ENCODE measurements at regions not wholly inside any gene's neighbourhood (a gene's known extent, or its start where the extent isn't known, plus 50 kb on each side); places are given as distances from the start of the nearest gene placed in this dataset.
"Not testable (repeated sequence)": the region's sequence is repeated elsewhere in the genome, so short reads cannot be mapped to it uniquely, and the experiment has no call there.

DNA sequence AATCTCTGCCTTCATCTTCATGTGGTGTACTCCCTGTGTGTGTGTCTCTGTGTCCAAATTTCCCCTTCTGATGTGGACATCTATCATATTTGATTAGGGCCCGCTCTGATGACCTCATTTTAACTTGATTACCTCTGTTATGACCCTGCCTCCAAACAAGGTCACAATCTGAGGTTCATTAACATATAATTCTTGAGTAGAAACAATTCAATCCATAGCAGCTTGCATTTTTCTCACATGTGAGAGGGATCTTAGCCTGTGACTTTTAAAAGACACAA lies 130.9 kb upstream of the RAB4A start:
- Mint-ChIP-seq H3K27me3 (ENCODE audit: low read depth) (peaks cover 3% of the 10 kb centered on the region), H3K9me3 (peaks cover 11% of the 10 kb centered on the region), H3K4me1 (ENCODE audit: low read depth) (peaks cover 10% of the 10 kb centered on the region), H3K36me3 (ENCODE audit: low read depth) (peaks cover 4% of the 10 kb centered on the region), H3K4me3 (ENCODE audit: low read depth) (no peak overlapping the region), H3K27ac (no peak overlapping the region)
- intact Hi-C loops (cut with micrococcal nuclease), result no loop called here
- DNase-seq (ENCODE audit: low spot score), result no peak

DNA sequence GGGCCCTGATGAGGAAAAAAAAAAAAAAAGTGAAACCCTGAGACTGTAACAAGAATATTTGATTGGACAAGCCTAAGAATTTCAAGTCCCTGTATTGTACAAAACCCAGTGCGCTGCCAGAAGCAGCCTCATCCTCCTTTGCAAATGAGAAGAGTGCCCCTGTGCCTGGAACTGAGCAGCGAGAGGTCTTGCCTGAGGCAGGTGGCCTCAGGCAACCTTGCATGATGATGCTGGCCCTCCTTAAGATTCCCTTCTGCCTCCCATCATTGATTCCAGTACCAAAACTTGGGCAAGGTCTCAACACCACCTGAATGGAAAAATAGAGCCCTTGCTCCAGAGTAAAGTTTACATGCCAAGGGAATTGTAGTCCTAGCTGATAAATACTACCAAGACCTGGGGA lies 129.6 kb upstream of the RAB4A start:
- Mint-ChIP-seq H3K36me3 (ENCODE audit: low read depth) (no peaks in the 10 kb centered on the region), H3K4me3 (ENCODE audit: low read depth) (no peak overlapping the region), H3K4me1 (ENCODE audit: low read depth) (peaks cover 10% of the 10 kb centered on the region), H3K27me3 (ENCODE audit: low read depth) (peaks cover 3% of the 10 kb centered on the region), H3K9me3 (no peaks in the 10 kb centered on the region), H3K27ac (no peak overlapping the region)
- intact Hi-C loops (cut with micrococcal nuclease), result no loop called here
- no peak for DNase-seq (ENCODE audit: low spot score)

DNA sequence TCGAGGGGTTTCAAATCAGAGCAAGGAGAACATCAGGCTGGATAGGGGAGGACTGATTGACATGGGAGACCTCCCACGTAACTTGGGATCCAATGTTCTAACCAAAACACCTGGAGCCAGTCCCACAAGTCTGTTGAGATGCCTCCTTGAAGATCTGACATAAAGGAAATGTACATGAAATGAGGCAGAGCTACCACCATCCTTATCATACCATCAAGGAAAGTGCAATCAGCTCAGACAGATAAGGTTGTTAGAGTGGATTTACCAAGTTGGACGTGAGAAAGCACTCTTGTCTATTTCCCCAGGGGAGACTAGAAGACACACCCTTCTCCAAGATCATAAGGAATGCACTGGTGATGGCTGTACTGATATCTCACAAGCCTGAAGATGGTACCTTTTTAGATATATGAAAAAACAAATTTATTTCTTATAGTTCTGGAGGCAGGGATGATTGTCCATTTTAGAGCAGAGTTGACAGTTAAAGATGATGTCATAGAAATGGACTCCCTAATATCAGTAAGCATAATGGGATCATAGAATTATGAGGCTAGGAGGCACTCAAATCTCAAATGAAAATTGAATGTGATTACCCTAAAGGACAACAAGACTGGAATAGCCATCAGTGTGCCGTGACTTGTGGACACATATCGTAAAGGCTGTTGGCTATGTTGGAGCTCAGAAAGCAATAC lies 129.1 kb upstream of the RAB4A start:
- DNase-seq (ENCODE audit: low spot score), result no peak
- Mint-ChIP-seq H3K4me1 (ENCODE audit: low read depth) (peaks cover 10% of the 10 kb centered on the region), H3K27me3 (ENCODE audit: low read depth) (peaks cover 3% of the 10 kb centered on the region), H3K27ac (no peak overlapping the region), H3K36me3 (ENCODE audit: low read depth) (no peaks in the 10 kb centered on the region), H3K9me3 (no peaks in the 10 kb centered on the region), H3K4me3 (ENCODE audit: low read depth) (no peak overlapping the region)
- intact Hi-C loops (cut with micrococcal nuclease), result no loop called here

DNA sequence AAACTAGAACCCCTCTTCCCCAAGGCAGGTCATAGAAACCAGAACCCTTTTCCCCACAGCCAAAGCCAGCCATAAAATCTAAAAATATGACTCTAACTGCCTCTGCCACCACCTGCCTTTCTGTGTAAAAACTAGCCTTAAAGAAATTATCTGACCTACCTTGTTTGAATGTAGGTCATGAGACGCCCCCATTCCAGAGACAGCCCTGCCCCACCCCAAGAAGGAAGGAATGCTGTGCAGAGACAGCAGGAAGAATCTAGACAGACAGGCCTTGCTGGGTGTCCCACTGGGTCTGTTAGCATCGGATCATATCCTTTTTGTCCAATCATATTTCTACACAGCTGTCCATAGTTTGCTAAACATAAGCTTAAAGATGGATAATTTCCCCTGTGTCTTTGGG lies 128.4 kb upstream of the RAB4A start:
- intact Hi-C loops (cut with micrococcal nuclease), result no loop called here
- H3K4me3 Mint-ChIP-seq (ENCODE audit: low read depth), result no peak overlapping the region
- no peaks in the 10 kb centered on the region for H3K9me3 Mint-ChIP-seq
- peaks cover 10% of the 10 kb centered on the region for H3K4me1 Mint-ChIP-seq (ENCODE audit: low read depth)
- no peaks in the 10 kb centered on the region for H3K36me3 Mint-ChIP-seq (ENCODE audit: low read depth)
- peaks cover 5% of the 10 kb centered on the region for H3K27me3 Mint-ChIP-seq (ENCODE audit: low read depth)
- DNase-seq (ENCODE audit: low spot score), result no peak
- no peak overlapping the region for H3K27ac Mint-ChIP-seq

DNA sequence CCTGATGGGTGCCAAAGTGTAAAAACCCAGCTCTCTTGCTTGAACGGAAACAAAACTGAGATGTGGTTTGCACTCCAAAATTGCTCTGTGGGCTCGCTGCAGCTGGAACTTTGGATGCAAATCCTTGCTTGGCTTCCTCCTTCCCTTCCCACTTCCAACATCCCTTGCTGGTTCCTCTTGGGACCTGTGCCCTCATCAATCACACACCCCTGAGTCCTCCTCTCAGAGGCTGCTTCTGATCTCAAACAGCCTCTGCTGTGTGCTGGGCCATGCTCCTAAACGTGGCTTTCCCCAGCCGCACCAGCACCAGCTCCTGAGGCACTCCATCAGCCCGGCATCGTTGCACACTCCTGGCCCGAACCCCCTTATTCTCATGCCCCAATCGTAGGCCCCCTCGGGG lies 124.3 kb upstream of the RAB4A start:
- no peaks in the 10 kb centered on the region for H3K4me1 Mint-ChIP-seq (ENCODE audit: low read depth)
- H3K9me3 Mint-ChIP-seq, result no peaks in the 10 kb centered on the region
- H3K4me3 Mint-ChIP-seq (ENCODE audit: low read depth), result no peak overlapping the region
- peaks cover 2% of the 10 kb centered on the region for H3K27me3 Mint-ChIP-seq (ENCODE audit: low read depth)
- H3K36me3 Mint-ChIP-seq (ENCODE audit: low read depth), result no peaks in the 10 kb centered on the region
- H3K27ac Mint-ChIP-seq, result no peak overlapping the region
- intact Hi-C loops (cut with micrococcal nuclease), result no loop called here
- DNase-seq (ENCODE audit: low spot score), result no peak

DNA sequence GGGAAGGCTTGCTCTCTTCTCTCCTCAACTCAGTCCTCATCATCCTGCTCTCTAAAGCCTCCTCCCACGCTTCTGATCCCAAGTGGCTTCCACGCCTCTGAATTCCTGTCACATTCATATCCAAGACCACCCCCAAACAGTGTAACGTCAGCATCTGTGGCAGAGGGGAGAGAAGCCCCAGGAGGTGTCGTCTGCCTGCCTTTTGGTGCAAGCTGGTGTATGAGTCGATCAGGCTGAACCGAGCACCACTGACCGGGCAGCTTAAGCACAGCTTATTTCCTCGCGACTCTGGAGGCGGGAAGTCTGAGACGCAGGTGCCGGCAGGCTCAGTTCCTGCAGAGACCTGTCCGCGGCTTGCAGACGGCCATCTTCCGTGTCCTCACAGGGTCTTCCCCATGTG lies 123.8 kb upstream of the RAB4A start:
- no peaks in the 10 kb centered on the region for H3K36me3 Mint-ChIP-seq (ENCODE audit: low read depth)
- intact Hi-C loops (cut with micrococcal nuclease), result no loop called here
- H3K27me3 Mint-ChIP-seq (ENCODE audit: low read depth), result peaks cover 2% of the 10 kb centered on the region
- H3K27ac Mint-ChIP-seq, result no peak overlapping the region
- no peaks in the 10 kb centered on the region for H3K9me3 Mint-ChIP-seq
- no peak for DNase-seq (ENCODE audit: low spot score)
- no peak overlapping the region for H3K4me3 Mint-ChIP-seq (ENCODE audit: low read depth)
- no peaks in the 10 kb centered on the region for H3K4me1 Mint-ChIP-seq (ENCODE audit: low read depth)

DNA sequence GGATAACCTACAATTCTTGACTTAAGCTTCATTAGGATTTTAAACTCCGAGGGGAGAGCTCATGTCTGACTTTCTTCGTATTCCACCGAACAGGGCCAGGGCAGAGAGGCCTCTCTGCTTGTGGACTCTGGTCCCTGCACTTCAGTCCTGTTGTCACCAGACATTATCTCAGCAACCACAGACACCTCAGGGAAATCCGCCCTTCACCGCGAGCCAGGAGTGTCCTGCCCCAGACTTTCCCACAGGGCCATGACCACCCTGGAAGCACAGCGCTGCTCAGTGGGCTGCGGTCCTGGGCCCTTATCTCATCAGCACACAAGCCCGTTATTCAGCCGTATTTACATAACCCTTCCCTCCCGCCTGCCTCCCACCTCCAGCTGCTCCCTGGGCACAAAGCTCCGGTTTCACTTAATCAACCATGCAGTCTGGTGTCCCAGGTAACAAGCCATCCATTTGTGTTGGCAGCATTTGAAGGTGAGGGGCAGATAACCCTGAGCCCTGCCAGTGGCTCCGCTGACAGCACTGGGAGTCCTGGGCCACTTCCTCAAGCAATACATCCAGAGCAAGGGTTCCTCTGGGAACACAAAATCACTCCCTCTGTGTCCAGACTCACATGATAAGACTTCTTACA lies 122.8 kb upstream of the RAB4A start:
- peaks cover 4% of the 10 kb centered on the region for H3K27me3 Mint-ChIP-seq (ENCODE audit: low read depth)
- no peaks in the 10 kb centered on the region for H3K9me3 Mint-ChIP-seq
- no peaks in the 10 kb centered on the region for H3K36me3 Mint-ChIP-seq (ENCODE audit: low read depth)
- H3K27ac Mint-ChIP-seq, result no peak overlapping the region
- no peak overlapping the region for H3K4me3 Mint-ChIP-seq (ENCODE audit: low read depth)
- no peaks in the 10 kb centered on the region for H3K4me1 Mint-ChIP-seq (ENCODE audit: low read depth)
- intact Hi-C loops (cut with micrococcal nuclease), result no loop called here
- DNase-seq (ENCODE audit: low spot score), result no peak

DNA sequence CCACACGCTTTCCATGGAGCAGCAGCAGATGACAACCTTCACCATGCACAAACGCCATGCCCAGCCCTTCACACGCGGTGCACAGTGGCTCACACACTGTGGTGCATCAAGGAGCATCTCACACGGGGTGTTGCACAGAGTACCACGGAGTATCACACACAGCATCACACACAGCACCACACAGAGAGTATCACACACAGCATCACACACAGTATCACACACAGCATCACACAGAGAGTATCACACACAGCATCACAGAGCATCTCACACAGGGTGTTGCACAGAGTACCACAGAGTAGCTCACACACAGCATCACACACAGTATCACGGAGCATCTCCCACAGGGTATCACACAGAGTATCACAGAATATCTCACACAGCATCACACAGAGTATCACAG lies 122.2 kb upstream of the RAB4A start:
- no peak for DNase-seq (ENCODE audit: low spot score)
- Mint-ChIP-seq H3K27me3 (ENCODE audit: low read depth) (peaks cover 4% of the 10 kb centered on the region), H3K4me1 (ENCODE audit: low read depth) (no peaks in the 10 kb centered on the region), H3K4me3 (ENCODE audit: low read depth) (no peak overlapping the region), H3K36me3 (ENCODE audit: low read depth) (no peaks in the 10 kb centered on the region), H3K9me3 (no peaks in the 10 kb centered on the region), H3K27ac (no peak overlapping the region)
- intact Hi-C loops (cut with micrococcal nuclease), result no loop called here

DNA sequence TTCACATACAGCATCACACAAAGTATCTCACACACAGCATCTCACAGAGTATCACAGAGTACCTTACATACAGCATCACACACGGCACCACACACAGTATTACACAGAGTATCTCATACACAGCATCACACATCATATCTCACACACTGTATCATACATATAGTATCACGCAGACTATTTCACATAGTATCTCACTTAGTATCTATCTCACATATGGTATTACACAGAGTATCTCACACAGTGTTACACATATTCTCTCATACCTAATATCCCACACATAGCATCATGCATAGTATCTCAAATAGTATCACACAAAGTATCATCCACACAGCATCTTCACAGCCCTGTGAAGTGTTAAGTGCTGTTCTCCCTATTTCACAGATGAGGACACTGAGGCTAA lies 121.5 kb upstream of the RAB4A start:
- Mint-ChIP-seq H3K9me3 (no peaks in the 10 kb centered on the region), H3K4me3 (ENCODE audit: low read depth) (no peak overlapping the region), H3K27ac (no peak overlapping the region), H3K36me3 (ENCODE audit: low read depth) (no peaks in the 10 kb centered on the region), H3K4me1 (ENCODE audit: low read depth) (no peaks in the 10 kb centered on the region), H3K27me3 (ENCODE audit: low read depth) (peaks cover 4% of the 10 kb centered on the region)
- no peak for DNase-seq (ENCODE audit: low spot score)
- intact Hi-C loops (cut with micrococcal nuclease), result no loop called here

DNA sequence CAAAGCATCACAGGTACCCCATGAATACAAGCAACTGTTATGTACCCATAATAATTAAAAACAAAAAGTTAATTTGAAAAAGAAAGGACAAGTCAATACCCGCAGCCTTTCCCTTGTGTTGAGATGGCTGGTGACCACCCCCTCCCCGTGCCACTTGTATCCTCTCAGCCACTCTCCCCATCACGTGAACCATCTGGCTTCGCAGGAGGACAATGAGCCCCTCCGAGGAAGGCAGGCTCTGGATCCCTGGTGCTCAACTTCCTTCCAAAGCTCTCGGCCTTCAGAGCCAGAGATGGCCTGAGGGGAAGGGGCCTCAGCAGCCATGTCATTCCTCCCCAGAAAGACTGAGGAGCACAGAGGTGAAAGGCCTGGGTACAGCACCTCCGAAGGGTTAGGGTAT lies 120.4 kb upstream of the RAB4A start:
- peaks cover 4% of the 10 kb centered on the region for H3K27me3 Mint-ChIP-seq (ENCODE audit: low read depth)
- no peak overlapping the region for H3K4me3 Mint-ChIP-seq (ENCODE audit: low read depth)
- peaks cover 1% of the 10 kb centered on the region for H3K4me1 Mint-ChIP-seq (ENCODE audit: low read depth)
- DNase-seq (ENCODE audit: low spot score), result no peak
- H3K27ac Mint-ChIP-seq, result no peak overlapping the region
- no peaks in the 10 kb centered on the region for H3K9me3 Mint-ChIP-seq
- no peaks in the 10 kb centered on the region for H3K36me3 Mint-ChIP-seq (ENCODE audit: low read depth)
- intact Hi-C loops (cut with micrococcal nuclease), result no loop called here

DNA sequence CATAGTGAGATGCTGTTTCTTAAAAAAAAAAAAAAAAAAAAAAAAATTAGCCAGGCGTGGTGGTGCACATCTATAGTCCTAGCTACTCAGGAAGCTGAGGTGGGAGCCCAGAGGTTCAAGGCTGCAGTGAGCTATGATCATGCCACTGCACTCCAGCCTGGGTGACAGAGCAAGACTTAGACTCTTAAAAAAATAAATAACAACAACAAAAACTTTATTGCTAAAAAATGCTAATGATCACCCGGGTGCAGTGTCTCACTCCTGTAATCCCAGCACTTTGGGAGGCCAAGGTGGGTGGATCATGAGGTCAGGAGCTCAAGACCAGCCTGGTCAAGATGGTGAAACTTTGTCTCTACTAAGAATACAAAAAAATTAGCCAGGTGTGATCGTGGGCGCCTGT lies 119.5 kb upstream of the RAB4A start:
- H3K4me1 Mint-ChIP-seq (ENCODE audit: low read depth); H3K36me3 Mint-ChIP-seq (ENCODE audit: low read depth); intact Hi-C loops (cut with micrococcal nuclease); H3K27me3 Mint-ChIP-seq (ENCODE audit: low read depth); H3K9me3 Mint-ChIP-seq; H3K27ac Mint-ChIP-seq; H3K4me3 Mint-ChIP-seq (ENCODE audit: low read depth); DNase-seq (ENCODE audit: low spot score): not testable (repeated sequence)

DNA sequence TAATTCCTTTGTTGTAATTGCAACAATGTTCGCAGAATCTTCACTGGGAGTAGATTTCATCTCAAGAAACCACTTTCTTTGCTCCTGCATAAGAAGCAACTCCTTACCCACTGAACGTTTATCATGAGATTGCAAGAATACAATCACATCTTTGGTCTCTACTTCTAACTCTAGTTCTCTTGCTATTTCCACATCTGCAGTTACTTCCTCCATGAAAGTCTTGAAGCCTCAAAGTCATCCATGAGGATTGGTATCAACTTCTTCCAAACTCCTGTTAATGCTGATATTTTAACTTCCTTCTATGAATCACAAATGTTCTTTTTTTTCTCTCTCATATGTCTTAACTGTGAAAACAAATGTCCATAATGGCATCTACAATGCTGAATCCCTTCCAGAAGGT lies 118.6 kb upstream of the RAB4A start:
- Mint-ChIP-seq H3K27ac (no peak overlapping the region), H3K36me3 (ENCODE audit: low read depth) (no peaks in the 10 kb centered on the region), H3K27me3 (ENCODE audit: low read depth) (peaks cover 3% of the 10 kb centered on the region), H3K4me3 (ENCODE audit: low read depth) (no peak overlapping the region), H3K4me1 (ENCODE audit: low read depth) (peaks cover 4% of the 10 kb centered on the region), H3K9me3 (no peaks in the 10 kb centered on the region)
- DNase-seq (ENCODE audit: low spot score), result no peak
- intact Hi-C loops (cut with micrococcal nuclease), result no loop called here

DNA sequence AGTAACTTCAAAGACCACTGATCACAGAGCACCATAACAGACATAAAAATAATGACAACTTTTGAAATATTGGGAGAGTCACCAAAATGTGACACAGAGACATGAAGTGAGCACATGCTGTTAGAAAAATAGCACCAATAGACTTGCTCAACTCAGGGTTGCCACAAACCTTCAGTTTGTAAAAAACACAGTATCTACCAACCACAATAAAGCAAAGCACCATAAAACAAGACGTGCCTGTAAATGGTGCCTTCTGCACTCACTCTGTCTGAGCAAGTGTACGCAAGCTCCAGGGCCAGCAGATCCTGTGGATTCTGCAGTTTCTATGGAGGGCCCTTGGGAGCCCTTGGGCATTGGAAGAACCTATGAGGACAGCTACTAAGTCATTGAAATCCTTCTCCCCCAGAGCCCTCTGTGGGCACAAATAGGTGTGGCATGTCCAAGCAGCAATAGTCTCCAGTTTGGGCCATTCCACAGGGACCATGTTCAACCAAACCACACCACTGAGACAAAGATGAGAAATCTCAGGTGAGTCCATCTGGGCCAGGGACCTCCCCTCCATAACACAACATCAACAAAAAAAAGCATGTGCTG lies 116.9 kb upstream of the RAB4A start:
- H3K27me3 Mint-ChIP-seq (ENCODE audit: low read depth), result peaks cover 3% of the 10 kb centered on the region
- H3K9me3 Mint-ChIP-seq, result no peaks in the 10 kb centered on the region
- no peak overlapping the region for H3K27ac Mint-ChIP-seq
- peaks cover 4% of the 10 kb centered on the region for H3K4me1 Mint-ChIP-seq (ENCODE audit: low read depth)
- DNase-seq (ENCODE audit: low spot score), result no peak
- H3K36me3 Mint-ChIP-seq (ENCODE audit: low read depth), result no peaks in the 10 kb centered on the region
- no peak overlapping the region for H3K4me3 Mint-ChIP-seq (ENCODE audit: low read depth)
- intact Hi-C loops (cut with micrococcal nuclease), result no loop called here
